ENCODE measurements at regions not wholly inside any gene's neighbourhood (a gene's known extent, or its start where the extent isn't known, plus 50 kb on each side); places are given as distances from the start of the nearest gene placed in this dataset.

GRCh38 chr18:55863876-55864275, 275.9 kb upstream of the TCF4 start:
- DNase-seq (ENCODE audit: low spot score) (no peak), ATAC-seq (no peak)

- DNase-seq (ENCODE audit: low spot score) (no peak), ATAC-seq (no peak)
These were observed 275.4 kb upstream of the TCF4 start for GRCh38 chr18:55863391-55863706.

DNA sequence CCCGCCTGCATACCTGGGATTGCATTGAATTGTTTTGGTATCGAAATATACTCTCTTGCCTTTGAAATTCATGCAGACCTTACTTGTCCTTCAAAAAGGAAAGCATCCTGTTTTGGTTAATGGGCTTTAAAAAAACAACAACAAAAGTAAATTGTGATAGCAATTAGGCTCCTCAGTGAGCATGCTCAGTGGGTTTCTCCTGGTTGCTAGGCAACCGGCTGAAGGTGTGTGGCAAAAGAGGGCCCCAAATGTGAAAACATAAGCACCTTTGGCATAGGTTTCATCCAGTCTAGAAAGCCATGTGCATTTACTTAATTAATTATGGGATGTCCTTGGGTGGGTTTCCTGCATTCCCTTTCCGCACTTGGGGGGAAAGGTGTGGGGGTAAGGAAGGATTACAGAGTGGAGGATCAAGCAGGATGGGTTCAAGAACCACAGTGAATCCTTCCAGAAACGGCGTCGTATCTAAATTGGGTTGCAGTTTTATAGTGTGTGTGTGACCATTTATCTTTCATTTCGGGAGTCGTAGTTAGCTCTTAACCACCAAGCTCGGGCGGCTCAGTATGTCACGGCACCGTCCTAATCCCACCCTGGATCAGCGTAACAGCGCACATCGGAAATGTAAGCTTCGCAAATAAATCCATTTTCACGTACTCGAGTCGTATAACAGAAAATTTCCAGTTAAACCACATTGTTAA, 274.9 kb upstream of the TCF4 start:
- no peak for DNase-seq (ENCODE audit: low spot score)
- ATAC-seq = no peak

DNA sequence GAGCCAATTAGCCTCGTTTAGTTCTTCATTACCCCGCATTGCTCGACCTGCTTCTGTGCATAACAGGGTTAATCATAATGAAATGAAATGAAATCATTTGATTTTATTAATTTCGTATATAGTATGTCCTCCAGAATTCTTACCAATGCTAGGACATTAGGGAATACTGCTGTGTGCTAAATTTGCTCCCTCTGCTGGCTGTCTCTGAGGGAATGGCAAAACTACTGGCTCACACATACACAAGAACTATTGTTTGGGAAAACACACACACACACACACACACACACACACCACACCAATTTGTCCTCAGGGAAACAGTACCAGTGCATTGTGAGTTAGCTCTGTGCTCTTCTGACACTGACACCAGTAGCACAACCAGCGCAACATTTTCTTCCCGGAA, 273.3 kb upstream of the TCF4 start:
- no peak for DNase-seq (ENCODE audit: low spot score)
- peak; percentile 73 for ATAC-seq

GRCh38 chr18:55858661-55859515, 270.9 kb upstream of the TCF4 start:
- DNase-seq (ENCODE audit: low spot score) = no peak
- ATAC-seq = no peak

DNA sequence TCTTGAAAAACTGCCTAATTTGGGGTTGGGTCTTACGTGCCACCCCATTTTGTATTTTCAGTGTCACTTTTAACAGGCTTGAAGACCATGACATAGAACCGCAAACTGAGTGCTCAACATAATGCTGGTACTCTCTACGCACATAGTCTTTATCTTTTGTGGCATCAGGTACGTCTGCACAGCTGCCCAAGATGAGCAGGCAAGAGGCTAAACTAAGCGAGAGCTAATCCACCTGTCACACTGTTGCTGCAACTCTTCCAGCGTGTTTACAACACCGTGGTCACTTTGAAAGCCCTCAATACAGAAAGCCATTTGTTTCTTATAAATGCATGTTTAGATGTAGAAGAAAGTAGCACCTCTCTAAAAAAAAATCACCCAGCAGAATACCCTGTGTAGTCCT, 270.0 kb upstream of the TCF4 start:
- ATAC-seq = no peak
- no peak for DNase-seq (ENCODE audit: low spot score)

DNA sequence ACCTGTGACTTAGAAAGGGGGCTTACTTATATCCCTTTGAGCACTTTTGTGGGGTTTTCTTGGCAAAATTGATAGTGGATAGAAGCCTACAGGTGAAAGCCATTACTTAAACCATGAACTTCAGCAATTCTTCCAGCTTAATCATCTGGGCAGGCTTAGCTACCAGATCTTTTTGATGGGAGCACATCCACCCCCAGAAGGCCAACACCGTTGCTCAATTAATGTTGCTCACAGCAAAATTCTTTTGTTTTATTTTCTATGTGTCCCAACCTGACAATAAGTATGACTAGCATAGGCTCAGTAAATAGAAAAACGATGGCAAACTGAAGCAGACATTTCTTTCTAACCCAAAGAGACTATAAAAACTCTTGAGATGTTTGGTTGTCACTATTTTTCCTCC, 269.4 kb upstream of the TCF4 start:
- no peak for DNase-seq (ENCODE audit: low spot score)
- ATAC-seq = no peak

- DNase-seq (ENCODE audit: low spot score) (no peak), ATAC-seq (no peak)
These were observed 268.7 kb upstream of the TCF4 start for GRCh38 chr18:55856679-55857078.

DNA sequence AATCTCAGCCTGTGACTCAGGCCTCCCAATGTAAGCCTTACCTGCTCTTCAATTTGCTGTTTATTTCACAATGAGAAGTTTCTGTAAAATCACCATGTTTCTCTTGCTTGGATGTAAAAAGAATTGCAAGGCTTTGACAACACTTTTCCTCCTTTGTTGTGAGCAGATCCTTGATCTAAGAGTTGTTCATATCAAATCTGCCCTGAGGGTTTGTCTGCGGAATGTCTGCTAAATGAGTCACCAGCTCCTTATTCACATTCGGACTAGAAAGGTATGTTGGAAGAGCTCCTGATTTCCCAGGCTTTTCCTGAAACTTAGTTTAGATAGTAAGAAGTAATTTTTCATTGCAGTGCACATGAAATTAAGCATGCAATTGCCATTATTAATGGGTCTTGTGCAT, 268.2 kb upstream of the TCF4 start:
- ATAC-seq = no peak
- no peak for DNase-seq (ENCODE audit: low spot score)

DNA sequence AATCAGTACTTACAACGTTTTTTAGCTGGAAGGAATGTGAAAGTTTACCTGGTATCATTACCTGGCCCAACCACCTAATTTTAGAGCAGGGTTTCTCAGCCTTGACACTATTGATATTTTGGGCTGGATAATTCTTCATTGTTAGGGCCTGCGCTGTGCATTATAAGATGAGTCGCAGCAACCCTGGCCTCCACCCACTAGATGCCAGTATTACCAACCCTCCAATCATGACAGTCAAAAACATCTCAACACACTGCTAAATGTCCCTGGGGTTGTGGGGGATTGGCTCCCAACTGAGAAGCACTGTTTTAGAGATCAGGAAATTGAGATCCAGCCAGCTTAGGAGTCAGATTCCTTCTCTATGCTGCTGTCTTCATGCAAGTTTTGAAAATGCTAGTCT, 265.3 kb upstream of the TCF4 start:
- no peak for DNase-seq (ENCODE audit: low spot score)
- ATAC-seq = no peak

- ATAC-seq = no peak
These were observed 262.9 kb upstream of the TCF4 start for GRCh38 chr18:55850904-55851303.

DNA sequence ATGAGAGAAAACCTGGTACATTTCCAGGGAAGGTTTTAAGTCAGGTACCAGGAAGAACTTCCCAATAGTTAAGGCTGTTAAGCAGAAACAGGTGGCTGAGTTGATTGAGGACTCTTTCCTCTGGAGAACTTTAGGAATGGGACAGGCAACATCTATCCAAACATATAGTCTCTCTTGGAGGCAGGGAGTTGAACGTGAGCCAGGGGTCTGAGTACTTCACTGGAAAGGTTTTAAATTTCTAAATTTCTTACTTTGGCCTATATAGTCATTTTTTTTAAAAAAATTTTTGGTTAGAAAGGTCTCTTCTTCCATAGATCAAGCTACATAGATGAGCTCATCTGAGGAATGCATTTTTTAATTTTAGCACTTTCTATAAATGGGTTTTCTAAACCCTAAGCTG, 261.4 kb upstream of the TCF4 start:
- no peak for DNase-seq (ENCODE audit: low spot score)
- no peak for ATAC-seq

More at GRCh38 chr18:55850904-55851303, 262.9 kb upstream of the TCF4 start:
- no peak for DNase-seq (ENCODE audit: low spot score)

DNA sequence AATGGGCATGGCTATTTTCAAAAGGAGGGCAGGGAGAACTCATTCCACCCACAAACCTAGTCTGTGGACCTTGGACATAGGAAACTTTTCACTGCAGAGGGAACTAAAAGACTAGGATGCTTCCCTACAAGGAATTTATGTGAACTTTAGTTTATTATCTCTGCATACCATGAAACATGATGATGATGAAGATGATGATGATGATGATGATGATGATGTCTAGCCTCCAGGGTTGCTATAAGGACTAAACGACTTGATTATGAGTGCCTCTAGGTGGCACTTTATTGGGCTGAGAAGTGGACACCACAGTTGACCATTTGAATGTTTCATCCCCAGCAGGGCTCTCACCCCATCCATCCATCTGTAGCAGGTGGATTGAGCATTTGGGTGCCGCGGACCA, 260.0 kb upstream of the TCF4 start:
- ATAC-seq (no peak), DNase-seq (ENCODE audit: low spot score) (no peak)

DNA sequence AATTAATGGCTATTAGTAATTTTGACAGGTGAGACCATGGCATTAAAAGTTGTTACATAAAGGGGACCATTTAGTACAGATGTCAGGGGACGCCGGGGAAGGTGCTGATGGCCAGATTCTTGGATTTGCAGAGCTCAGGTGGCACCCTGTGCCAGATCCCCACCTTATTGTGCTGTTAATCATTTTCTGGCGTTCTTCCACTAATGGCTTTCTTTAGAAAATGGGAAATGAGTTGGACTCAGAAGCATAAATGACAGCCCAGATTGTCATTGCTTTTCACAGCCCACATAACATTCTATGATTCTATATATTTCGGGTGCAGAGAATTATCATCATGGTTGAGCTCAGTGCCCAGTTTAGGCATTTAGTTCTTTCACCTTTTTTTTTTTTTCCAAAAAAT, 257.2 kb upstream of the TCF4 start:
- DNase-seq (ENCODE audit: low spot score) = no peak
- ATAC-seq = no peak

- DNase-seq (ENCODE audit: low spot score) = no peak
- ATAC-seq = no peak
These were observed 256.4 kb upstream of the TCF4 start for GRCh38 chr18:55844382-55844781.

- no peak for DNase-seq (ENCODE audit: low spot score)
- ATAC-seq = no peak
These were observed 253.3 kb upstream of the TCF4 start for GRCh38 chr18:55841314-55841713.

DNA sequence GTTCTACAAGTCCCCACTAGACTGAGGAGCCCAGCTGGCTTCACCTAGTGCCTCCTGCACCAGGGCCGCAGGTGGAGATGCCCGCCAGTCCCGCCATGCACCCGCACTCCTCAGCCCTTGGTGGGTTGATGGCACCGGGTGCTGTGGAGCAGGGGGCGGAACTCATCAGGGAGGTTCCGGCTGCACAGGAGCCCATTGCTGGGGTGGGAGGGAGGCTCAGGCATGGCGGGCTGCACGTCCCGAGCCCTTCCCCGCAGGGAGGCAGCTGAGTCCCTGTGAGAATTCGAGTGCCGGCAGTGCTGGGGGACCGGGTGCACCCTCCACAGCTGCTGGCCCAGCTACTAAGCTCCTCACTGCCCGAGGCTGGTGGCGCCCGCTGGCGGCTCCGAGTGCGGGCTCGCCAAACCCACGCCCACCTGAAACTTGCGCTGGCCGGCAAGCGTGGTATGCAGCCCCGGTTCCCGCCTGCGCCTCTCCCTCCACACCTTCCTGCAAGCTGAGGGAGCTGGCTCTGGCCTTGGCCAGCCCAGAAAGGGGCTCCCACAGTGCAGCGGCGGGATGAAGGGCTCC, 252.7 kb upstream of the TCF4 start:
- ATAC-seq (no peak), DNase-seq (ENCODE audit: low spot score) (no peak)

DNA sequence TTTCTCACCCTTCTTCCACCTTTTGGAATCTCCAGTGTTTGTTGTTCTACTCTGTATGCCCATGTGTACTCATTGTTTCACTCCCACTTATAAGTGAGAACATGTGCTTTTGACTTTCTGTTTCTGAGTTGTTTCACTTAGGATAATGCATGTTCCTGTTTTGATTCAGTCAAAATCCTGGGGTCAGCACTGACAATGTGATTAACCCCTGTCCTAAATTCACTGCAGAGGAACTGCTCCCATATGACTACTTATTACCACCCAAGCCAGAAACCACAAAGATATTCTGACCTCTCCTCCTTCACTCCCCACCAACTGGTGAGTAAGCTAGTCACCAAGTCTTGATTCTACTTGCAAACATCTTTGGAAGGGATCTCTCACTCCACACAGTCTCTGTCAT, 251.4 kb upstream of the TCF4 start:
- DNase-seq (ENCODE audit: low spot score) (no peak), ATAC-seq (peak; percentile 36)

- DNase-seq (ENCODE audit: low spot score) (no peak), ATAC-seq (no peak)
These were observed 250.8 kb upstream of the TCF4 start for GRCh38 chr18:55838841-55839240.

GRCh38 chr18:55838319-55838718, 250.3 kb upstream of the TCF4 start:
- ATAC-seq (no peak), DNase-seq (ENCODE audit: low spot score) (no peak)

- ATAC-seq = no peak
- DNase-seq (ENCODE audit: low spot score) = no peak
These were observed 245.6 kb upstream of the TCF4 start for GRCh38 chr18:55833543-55833942.

- DNase-seq (ENCODE audit: low spot score) (no peak), ATAC-seq (no peak)
These were observed 242.6 kb upstream of the TCF4 start for GRCh38 chr18:55830544-55830943.

Measured in left lobe of liver (tissue), 2 donors.